GM18517 (cell line): ENCODE measurements at regions not wholly inside any gene's neighbourhood (a gene's known extent, or its start where the extent isn't known, plus 50 kb on each side); places are given as distances from the start of the nearest gene placed in this dataset.

ENCODE experiments used
- ATAC-seq: cut with Tn5 transposase; IDR thresholded peaks from one replicate; pipeline ENCODE4 v1.9.1; 2021; ENCODE audit warnings: mild to moderate bottlenecking, moderate library complexity; ENCODE audit not compliant: unreplicated experiment

DNA sequence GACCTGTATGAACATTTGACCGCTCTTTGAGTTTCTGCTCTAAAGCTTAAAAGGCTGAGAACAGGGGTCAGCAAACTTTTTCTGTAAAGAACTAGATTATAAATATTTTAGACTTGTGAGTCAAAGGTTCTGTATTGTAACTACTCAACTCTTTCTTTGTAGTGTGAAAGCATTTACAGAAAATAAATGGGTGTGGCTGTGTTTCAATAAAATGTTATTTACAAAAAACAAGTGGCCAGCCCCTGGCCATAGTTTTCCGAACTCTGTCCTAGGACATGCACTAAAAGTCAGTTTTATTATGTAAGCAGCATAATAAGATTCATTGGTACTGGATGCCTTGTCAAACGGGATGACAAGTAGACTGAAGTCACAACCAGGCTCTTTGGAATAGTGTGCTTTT lies 434.9 kb downstream of the ZEB2 start:
- no peak for ATAC-seq

DNA sequence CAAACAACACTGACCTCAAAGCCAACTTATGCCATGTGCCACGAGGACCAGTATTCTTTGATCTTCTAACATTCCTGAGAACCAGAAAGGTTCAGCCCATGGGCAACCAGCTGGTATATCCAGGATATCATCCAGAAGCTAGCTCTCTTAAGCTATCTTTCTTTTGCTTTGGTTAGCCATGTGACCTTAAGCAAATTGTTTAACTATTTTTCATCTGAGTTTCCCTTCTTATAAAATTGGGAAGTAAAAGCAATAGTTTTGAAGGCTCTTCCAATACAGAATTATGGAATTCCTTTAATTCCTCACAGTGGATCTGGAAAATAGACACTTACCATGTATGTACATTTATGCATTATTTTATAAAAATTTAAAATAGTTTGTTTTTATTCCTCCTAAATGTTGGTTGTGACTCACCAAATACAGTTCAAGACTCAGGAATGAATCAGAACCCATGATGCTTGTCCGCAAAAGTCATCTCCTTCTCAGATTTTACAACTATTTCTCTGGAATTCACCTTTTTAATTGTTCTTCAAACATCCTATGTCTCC lies 435.7 kb downstream of the ZEB2 start:
- ATAC-seq = no peak

DNA sequence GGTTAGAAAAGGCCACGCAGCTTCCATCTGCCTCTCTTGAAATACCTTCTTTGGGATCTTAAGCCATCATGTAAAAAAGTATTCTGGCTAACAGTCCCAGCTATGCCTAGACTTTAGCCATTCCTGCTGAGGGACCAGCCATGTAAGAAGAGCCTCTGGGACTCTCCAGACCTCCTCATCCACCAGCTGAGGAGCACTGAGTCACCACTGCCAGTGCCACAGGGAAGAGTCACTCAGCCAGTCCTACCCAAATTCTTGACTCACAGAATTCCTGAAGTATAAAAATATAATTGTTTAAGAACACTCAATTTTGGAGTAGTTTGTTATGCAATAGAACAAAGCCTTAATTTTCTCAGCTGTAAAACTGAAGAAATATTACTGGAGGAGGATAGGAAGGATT lies 436.7 kb downstream of the ZEB2 start:
- ATAC-seq = no peak

DNA sequence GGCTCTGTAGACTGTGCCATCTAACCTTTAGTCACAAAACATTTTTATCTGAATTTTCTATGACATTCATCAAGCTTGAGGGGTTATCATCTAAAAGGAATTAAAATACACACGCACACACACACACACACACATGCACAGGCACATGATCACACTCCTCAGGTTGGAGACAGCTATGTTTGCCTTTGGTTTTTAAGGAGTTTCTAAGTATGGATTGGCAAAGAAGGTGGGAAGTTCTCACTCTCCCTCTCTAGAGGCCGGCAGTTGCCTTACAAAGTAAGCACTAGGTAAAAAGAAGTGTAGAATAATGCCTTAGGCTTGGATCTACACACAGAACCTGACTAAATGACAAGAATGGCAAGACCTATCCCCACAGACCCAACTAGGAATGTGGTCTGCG lies 437.1 kb downstream of the ZEB2 start:
- no peak for ATAC-seq

DNA sequence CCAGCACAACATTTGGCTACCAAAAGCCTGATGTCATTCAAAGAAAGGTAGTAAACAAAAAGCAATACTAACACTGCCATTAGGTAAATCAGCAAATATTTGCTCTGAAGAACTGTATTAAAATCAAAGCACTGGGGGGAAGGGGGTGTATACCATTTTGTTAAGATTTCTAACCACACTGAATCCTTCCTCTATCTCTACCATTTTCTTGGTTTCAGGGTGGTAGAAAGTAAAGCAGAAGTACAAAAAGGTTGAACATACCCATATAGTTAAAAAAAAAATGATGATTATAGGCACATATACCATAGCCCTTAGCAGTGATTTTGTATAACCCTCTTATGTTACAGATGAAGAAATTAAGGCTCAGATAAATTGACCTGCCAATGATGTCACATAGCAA lies 437.6 kb downstream of the ZEB2 start:
- ATAC-seq = no peak

DNA sequence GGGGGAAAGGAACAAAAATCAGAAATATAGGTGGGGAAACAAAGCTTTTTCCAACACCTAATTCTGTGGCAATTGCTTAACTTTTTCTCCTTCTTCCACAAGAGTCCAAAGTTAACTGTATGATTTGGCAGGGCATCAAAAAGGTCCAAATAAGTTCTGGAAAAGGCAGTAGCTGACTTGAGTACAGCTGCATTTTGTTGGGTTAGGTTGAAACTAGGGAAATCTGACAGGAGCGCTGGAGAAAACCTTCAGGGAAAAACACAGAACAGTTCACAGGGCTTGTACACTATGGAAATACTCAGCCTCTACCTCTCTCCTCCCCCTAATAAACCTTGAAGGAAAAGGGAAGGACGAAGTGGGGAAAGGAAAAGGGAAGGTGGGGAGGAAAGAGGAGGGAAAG lies 438.6 kb downstream of the ZEB2 start:
- no peak for ATAC-seq

DNA sequence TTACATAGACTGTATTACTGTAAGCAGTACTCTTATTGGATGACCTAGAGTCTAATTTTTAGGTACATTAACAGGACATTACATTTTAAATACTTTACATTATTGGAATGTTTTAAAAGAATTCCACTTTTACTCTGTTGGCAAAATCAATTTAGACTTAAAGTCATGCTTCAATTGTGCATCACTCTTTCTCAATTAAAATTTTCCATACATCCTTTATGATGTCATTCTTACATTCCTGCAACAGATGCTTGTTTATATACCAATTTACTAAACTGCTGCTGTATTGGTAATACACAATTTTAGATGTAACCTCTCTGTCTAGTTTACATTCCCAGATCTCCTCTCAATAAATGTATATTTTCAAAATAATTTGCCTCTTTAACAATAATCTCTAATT lies 440.1 kb downstream of the ZEB2 start:
- no peak for ATAC-seq

DNA sequence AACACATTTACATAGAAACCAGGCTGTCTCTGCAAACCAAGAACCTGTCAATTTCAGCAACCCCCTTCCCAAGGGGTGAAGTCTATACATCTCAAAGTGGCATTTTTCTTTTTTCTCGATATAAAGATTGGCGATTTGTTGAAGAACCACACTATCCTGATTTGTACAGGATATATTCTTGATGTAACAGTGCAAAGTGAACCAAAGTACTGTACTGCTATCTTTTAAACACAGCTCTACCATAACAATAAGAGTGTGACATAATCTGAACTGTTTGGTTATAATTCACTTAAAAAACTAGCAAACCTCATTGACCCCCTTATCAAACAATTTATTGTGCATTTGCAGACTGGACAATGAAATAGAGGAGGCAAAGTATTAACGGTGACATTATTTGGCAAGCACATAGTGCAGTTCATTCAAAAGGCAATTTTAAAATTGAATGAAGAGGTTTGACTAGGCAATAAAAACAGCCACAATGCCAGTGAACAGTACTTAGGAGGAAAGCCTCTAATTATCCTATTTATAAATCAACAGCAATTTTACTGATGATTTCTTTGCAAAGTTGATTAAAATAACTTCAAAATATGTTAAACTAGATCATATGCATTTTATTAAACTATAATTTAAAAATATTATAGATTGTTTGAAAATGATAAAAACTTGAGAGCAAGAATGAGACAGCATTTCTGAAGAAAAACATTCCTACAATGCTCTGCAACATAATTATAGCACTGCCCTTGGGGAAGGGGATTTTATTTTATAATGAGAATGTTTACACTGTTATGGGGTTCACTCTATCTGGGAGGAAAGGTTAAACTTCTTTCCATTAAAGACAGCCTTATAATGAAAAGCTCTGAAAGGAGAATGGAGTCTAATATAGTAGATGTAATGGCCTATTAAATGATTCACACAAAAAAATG lies 440.9 kb downstream of the ZEB2 start:
- no peak for ATAC-seq

DNA sequence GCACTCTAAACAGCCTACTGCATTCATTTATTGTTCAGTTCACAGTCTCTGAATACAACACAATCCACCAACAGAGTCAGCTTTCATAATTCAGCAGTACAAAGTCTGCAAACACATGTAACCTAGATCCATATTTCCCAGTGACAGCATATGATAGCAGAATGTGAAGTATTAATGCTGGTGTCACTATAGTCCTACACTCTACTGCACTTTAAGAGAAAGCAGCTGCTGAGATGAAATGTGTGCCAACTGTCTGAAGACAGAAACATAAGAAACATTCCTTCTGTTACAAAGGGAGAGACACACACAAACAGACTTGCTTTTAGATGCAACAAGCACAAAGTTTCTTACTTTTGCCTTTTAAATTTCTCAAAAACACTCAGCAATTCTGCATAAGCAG lies 441.8 kb downstream of the ZEB2 start:
- no peak for ATAC-seq

DNA sequence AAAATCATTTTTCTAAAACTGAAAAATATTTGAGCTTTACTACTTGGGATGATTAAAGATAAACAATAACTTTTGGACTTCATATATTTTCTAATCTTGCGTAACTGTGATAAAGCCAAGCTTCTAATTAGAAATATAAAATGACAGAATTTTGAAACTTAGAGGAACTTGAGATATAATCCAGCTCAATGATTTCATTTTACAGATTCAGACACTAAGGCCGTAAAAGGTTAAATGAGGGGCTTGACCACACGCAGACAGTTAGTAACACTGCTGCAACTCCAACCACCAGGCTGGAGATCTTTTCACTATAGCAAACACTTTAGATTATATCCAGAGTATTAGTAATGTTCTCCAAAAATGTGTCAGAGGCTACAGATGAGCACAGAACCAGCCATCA lies 445.5 kb downstream of the ZEB2 start:
- no peak for ATAC-seq

DNA sequence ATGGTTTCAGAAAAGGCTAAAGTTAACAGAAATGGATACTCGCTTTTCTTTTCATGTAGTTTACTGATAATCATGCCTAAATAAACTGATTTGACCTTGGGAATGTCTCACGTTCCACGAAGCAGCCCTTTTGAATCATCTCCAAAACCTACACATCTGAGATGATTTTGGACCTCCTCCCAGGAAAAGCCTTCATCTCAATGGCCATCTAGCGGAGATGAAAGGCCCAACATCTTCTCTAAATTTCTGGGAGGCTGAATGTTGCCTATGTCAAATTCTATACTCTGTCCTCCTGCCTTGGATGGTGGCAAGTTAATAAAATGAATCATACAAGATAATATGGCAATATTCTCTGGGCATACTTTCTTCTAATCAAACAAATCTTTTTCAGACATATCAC lies 448.5 kb downstream of the ZEB2 start:
- ATAC-seq = no peak

DNA sequence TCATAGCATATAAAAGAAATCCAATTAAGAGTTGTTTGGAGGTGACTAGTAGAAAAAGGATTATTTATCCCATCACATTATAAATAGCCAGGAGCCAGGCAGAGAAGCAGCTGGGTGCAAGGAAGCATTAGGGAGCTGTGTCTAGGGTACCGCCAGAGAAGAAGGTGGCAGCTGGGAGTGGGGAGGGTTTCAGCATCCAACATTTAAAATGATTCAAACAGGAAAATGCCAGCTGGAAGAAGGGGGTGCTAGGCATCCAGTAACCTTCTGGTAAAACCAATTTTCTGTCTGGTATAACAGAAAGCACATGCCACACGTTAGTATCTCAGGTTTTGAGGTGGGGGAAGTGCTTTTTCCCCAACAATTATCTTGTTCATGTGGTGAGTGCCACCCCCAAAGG lies 452.4 kb downstream of the ZEB2 start:
- no peak for ATAC-seq

DNA sequence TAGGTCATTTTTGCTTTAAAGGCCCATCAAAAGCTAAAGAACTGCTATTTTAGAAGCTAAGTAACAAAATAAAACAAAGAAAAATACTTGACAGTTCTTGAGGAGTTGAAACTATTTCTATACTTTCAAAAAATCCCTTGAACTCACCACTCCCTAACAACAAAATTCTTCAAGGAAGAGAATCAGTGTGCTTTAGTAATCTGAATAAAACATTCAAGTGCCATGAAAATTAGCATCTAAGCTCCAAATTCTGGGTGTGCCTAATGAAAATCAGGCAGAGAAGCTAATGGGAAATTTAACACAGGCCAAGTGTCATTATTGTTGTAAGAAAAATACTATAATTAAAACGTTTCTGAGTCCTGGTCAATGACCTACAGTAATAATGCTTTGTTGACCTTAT lies 456.3 kb downstream of the ZEB2 start:
- no peak for ATAC-seq

DNA sequence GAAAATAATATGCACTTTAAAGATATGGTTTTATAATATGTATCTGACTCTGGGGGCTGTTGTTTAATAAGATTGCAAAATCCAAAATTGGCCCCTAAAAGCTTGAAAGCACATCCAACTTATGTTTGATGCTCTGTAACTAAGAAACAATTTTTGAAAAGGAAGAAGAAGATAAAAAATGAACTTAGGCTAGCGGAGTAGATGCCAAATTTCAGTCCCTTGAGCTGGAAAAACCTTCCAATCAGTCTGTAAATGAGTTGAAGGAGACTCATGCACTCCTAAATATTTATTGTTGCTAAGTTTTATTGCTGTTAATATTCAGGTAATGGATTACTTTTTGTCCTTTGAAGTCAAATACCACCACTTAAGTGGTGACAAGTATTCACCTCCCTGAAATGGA lies 465.0 kb downstream of the ZEB2 start:
- ATAC-seq = no peak

DNA sequence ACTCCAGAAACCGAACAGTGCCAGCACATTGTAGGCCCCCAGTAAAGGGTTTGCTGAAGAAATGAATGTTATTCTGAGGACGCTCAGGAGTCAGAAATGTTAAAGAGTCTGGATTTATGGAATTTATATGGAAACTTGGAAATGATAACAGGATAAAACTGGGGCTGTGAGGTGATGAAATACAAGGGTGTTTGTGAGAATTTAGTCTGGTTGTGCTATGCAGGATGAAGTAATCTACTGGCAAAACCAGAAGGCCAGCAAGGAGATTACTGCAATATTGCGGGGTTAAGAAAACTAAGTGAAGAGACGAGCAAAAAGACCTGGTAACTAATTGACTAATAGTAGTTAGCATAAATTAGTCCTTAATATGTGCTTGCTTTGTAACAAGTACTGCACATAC lies 467.8 kb downstream of the ZEB2 start:
- ATAC-seq = no peak

DNA sequence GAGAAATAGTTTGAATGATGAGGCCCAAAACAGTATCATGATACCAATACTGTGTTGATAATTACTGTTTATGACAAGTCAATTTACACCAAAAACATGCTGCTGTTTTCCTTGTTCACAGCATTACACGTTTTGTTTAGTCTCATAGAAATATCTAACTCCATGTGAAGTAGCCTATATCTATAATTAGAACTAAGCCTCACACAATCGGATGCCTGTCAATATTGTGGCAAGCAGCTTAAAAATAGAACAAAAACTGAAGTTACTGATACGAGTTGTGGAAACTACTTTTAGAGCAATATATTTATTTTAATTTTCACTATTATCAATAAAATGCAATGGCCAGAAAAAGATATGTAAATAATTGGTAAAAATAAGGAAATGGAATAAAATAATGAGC lies 470.8 kb downstream of the ZEB2 start:
- no peak for ATAC-seq

DNA sequence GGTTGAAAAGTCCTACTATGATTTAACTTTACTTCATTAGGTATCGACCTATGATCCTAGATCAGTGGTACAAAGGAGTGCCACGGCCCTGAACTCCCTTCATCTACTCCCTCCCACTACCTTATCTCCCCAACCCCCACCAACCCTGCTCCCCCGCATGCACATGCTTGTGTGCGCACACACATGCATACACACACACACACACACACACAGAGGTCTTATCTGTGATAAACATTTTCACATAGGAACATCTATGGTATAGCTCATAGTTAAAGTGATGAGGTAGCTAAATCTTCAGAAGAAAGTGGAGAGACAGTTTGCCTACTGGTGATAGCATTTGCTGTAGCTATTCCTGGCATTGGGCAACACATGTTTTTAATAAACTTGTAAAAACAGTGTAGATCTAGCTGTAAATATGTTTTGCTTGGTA lies 471.3 kb downstream of the ZEB2 start:
- ATAC-seq = no peak

DNA sequence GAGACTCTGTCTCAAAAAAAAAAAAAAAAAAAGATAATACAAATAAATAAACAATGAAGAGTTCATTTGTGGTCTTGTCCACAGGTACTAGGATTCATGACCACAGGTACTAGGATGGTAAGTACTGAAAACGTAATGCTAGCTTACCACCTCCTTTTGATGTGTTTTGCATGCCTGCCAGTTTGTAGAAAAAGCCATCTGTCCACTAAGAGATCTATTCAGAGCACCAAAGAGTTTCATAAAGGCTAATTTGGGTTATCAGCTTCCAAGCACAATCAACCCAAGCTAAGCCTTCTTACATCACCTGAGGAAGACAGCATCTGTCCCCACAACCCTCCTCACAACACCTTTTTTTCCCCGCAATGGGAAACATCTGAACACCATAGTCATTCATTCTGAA lies 477.2 kb downstream of the ZEB2 start:
- ATAC-seq = no peak

DNA sequence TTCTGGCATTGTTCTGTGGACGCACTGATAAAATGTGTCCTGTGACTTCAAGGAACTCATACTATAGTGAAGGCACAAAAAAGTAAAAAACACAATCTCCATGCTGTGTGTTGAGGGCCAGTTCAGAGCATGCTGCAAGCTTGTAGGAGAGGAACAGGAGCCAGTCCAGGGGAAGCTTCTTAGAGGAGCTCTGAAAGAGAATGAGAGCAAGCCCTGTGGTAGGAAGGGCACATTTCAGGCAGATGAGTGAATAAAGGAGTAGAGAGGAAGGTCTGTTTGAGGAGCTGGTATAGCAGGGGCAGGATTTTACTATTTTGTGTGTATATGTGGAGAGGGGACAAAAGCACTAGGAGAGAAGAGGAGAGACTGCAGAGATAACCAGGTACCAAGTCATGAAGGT lies 478.3 kb downstream of the ZEB2 start:
- no peak for ATAC-seq

DNA sequence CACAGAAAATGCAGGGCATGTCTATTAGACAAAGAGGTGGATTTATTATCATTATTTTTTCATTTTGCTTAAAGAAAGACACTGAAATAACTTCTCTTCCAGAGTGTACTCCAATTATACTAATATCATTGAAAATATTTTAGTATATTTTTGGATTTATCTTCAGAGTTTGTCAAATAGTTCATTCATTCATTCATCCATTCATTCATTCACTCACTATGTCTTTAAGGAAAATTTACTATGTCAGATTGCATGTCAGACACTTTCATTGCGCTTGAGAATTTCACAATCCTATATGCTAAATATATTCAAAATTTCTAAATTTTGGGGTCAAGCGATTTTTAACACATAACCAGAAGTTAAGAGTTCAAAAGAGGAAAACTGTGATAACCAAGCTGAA lies 479.1 kb downstream of the ZEB2 start:
- ATAC-seq = no peak

DNA sequence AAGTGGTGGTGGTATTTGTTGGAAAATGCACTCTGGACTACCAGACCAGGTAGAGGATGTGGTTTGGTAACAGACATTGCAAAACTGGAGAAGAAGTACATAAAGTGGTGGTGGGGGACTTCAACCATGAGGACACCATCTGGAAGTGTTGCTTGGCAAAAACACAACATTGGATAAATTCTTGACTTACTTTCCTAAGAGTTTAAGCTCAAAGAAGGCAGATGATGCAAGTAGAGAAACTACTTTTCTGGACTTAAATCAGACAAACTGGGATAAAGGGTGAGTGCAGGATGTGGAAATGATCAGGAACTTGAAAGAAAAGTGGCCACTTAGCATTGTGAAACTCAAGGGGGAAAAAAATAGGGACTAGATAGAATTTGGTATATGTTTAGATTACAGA lies 487.4 kb downstream of the ZEB2 start:
- ATAC-seq = no peak

DNA sequence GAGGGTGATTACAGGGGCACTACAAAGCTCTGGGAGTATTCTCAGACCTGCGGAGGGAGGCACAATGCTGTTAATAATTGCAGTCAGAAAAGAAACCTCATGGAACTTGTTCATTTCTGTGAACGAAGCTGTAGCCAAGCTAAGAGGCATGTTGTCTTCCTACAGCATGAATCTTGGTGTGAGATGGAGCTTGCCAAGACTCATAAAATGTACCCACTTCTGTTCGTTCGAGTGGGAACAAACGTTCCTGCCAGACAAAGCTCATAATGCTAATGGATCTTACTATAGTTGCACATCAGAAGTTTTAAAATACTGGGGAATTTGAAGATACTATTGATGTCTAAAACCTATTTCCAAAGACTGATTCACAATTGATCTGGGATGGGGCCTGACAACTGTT lies 489.1 kb downstream of the ZEB2 start:
- ATAC-seq = no peak

DNA sequence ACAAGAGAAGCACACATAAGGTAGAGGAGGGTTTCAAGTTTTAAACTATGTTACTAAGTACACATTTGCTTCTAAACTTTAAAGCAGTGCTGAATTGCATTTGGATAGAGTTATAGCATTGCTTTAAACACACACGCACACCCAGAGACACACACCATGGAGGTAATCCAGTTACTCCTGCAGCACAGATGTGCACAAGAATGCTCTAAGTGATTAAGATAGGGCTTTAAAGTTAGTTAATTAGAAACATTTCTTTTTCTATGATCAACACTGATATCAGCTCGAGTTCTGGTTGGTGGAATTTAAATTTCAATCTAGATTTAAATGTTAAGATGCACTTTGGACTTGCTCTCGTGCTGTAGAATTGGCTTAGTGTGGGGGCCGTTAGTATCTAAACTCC lies 492.3 kb downstream of the ZEB2 start:
- ATAC-seq = no peak
